ENCODE measurements at regions not wholly inside any gene's neighbourhood (a gene's known extent, or its start where the extent isn't known, plus 50 kb on each side); places are given as distances from the start of the nearest gene placed in this dataset.

- TF ChIP-seq DBP (CRISPR knock-in tag; IDR thresholded peaks at IDR 0.05; ENCODE audit: not compliant biosample characterization) (no peak), MXI1 (IDR thresholded peaks at IDR 0.05; ENCODE audit: borderline replicate concordance, low read depth, low read length) (no peak), MEIS1 (CRISPR knock-in tag; IDR thresholded peaks at IDR 0.05; ENCODE audit: borderline replicate concordance) (no peak), PCBP1 (IDR thresholded peaks at IDR 0.05; ENCODE audit: borderline replicate concordance, low read depth, low read length) (no peak), ZNF367 (CRISPR knock-in tag; IDR thresholded peaks at IDR 0.05; ENCODE audit: borderline replicate concordance) (no peak), ZNF512 (CRISPR knock-in tag; IDR thresholded peaks at IDR 0.05) (no peak), ISL2 (CRISPR knock-in tag; IDR thresholded peaks at IDR 0.05) (no peak), ZBTB39 (CRISPR knock-in tag; IDR thresholded peaks at IDR 0.05) (no peak), DNMT1 (CRISPR knock-in tag; IDR thresholded peaks at IDR 0.05) (no peak)
- TF ChIP-seq, protein P1, sequence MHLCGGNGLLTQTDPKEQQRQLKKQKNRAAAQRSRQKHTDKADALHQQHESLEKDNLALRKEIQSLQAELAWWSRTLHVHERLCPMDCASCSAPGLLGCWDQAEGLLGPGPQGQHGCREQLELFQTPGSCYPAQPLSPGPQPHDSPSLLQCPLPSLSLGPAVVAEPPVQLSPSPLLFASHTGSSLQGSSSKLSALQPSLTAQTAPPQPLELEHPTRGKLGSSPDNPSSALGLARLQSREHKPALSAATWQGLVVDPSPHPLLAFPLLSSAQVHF (CRISPR knock-in tag; IDR thresholded peaks at IDR 0.05) = no peak
These were observed 248.6 kb downstream of the OLFM3 start (continued) for GRCh38 chr1:101748077-101748476.

Small RNA genes lying in the stretch of these regions (small RNA-seq; reads per million reads assigned to genes)
- gene RNU6-965P (ENCODE audit: insufficient read depth in 2 of 3, insufficient read length in 3 of 3, low read depth in 2 of 3, low replicate concordance in 1 of 3) = 0 reads per million in 3 experiments

Measured in HepG2 (cell line).